K562 (cell line): ENCODE measurements at regions not wholly inside any gene's neighbourhood (a gene's known extent, or its start where the extent isn't known, plus 50 kb on each side); places are given as distances from the start of the nearest gene placed in this dataset.

Experiments
- REST ChIP-seq, 2 experiments: fragments of 450-650 bp; formaldehyde crosslinking in 1 of 2; IDR thresholded peaks; 2 replicates each; pipeline versions ENCODE4 v1.4.0 to v1.6.1; 2014 to 2020; ENCODE audit warnings: mild to moderate bottlenecking in 2 of 2, borderline replicate concordance in 1 of 2, low read depth in 1 of 2
- TF ChIP-seq, protein P1 (sequence below): fragments of 250-450 bp; sonication (Bioruptor Pico); IDR thresholded peaks from 2 replicates; pipeline ENCODE4 v1.5.0; 2021

DNA sequence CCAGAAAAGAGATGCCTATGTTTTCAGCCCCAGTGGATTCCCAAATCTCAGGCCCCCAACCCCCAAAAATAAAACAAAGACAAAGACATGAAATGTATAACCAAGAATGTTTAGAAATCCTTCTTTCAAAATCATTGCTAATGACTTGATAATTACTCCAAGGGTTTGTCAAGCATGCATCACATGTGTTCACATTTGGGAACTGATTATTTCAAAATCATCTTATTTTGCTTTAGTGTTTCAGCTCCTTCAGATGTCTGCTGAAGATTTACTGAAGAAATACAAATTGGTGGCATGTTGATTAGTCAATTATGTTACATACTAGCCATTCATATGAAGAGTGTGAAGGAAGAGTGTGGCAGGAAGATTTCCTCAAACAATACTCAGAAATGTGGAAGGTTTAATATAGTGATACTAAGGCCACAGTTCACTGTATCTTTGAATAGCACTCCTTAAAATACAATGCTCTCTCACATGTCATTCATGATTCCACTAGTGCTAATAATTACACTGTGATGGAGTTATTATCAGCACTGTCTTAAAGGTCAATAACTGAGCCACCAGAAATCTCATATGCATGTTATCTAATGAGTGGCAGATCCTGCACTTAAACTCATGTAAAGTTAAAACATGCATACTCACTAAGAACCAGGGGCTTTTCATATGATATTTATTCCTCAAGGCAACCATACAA, 134.5 kb upstream of the TGFBR2 start (continued):
- TF ChIP-seq REST (IDR thresholded peaks at IDR 0.05; ENCODE audit: borderline replicate concordance) (no peak), REST (CRISPR knock-in tag; IDR thresholded peaks at IDR 0.05; ENCODE audit: low read depth) (no peak)
- TF ChIP-seq, protein P1, sequence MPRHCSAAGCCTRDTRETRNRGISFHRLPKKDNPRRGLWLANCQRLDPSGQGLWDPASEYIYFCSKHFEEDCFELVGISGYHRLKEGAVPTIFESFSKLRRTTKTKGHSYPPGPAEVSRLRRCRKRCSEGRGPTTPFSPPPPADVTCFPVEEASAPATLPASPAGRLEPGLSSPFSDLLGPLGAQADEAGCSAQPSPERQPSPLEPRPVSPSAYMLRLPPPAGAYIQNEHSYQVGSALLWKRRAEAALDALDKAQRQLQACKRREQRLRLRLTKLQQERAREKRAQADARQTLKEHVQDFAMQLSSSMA (CRISPR knock-in tag) = no peak
